Naive B cell (primary cell): ENCODE measurements at regions not wholly inside any gene's neighbourhood (a gene's known extent, or its start where the extent isn't known, plus 50 kb on each side); places are given as distances from the start of the nearest gene placed in this dataset.
"Not testable (repeated sequence)": the region's sequence is repeated elsewhere in the genome, so short reads cannot be mapped to it uniquely, and the experiment has no call there.

Source experiments
- ATAC-seq, 2 donors: fragments of 150-1000 bp; cut with Tn5 transposase; 2 replicates each; pipeline ENCODE4 v1.10.0; 2021; ENCODE audit warnings: low read depth in 2 of 2, mild to moderate bottlenecking in 2 of 2, moderate library complexity in 2 of 2
- DNase-seq: peaks from one replicate; pipeline ENCODE4 v3.0.0; 2022
- H3K27ac Mint-ChIP-seq, 6 donors: one replicate each; pipeline ENCODE4 v1.8.0; 2020 to 2022; ENCODE audit warnings: mild to moderate bottlenecking in 6 of 6, mixed read lengths in 6 of 6, moderate library complexity in 5 of 6, inconsistent platforms in 2 of 6
- H3K27me3 Mint-ChIP-seq, 3 donors: one replicate each; pipeline ENCODE4 v1.8.0; 2021 to 2022; ENCODE audit warnings: mixed read lengths in 3 of 3, mild to moderate bottlenecking in 1 of 3
- H3K36me3 Mint-ChIP-seq, 2 donors: one replicate each; pipeline ENCODE4 v1.8.0; 2020 to 2022; ENCODE audit warnings: mixed read lengths in 2 of 2, inconsistent platforms in 1 of 2, mild to moderate bottlenecking in 1 of 2
- H3K4me1 Mint-ChIP-seq, 3 donors: one replicate each; pipeline ENCODE4 v1.8.0; 2020 to 2022; ENCODE audit warnings: mixed read lengths in 3 of 3, inconsistent platforms in 1 of 3, mild to moderate bottlenecking in 1 of 3, moderate library complexity in 1 of 3
- H3K4me3 Mint-ChIP-seq, 8 donors: one replicate each; pipeline ENCODE4 v1.8.0; 2020 to 2022; ENCODE audit warnings: mild to moderate bottlenecking in 8 of 8, mixed read lengths in 8 of 8, moderate library complexity in 8 of 8, inconsistent platforms in 2 of 8
- H3K9me3 Mint-ChIP-seq, 7 donors: one replicate each; pipeline ENCODE4 v1.8.0; 2020 to 2022; ENCODE audit warnings: mixed read lengths in 7 of 7, mild to moderate bottlenecking in 5 of 7, inconsistent platforms in 2 of 7, moderate library complexity in 1 of 7

- H3K4me3 Mint-ChIP-seq, result no peak overlapping the region
- H3K9me3 Mint-ChIP-seq, result peaks cover 0 to 11% (median 4%) of the 10 kb centered on the region in 7 donors
- no peaks in the 10 kb centered on the region for H3K36me3 Mint-ChIP-seq
- no peaks in the 10 kb centered on the region for H3K27me3 Mint-ChIP-seq
- ATAC-seq (no peak), DNase-seq (no peak)
- H3K27ac Mint-ChIP-seq, result no peak overlapping the region
- no peaks in the 10 kb centered on the region for H3K4me1 Mint-ChIP-seq
Observed at GRCh38 chr5:114123654-114124053, 238.2 kb upstream of the KCNN2 start.

- no peak for ATAC-seq
- peaks cover 12 to 61% (median 22%) of the 10 kb centered on the region in 7 donors for H3K9me3 Mint-ChIP-seq
- no peak overlapping the region for H3K27ac Mint-ChIP-seq
Observed at GRCh38 chr5:114146398-114146797, 215.5 kb upstream of the KCNN2 start.

DNA sequence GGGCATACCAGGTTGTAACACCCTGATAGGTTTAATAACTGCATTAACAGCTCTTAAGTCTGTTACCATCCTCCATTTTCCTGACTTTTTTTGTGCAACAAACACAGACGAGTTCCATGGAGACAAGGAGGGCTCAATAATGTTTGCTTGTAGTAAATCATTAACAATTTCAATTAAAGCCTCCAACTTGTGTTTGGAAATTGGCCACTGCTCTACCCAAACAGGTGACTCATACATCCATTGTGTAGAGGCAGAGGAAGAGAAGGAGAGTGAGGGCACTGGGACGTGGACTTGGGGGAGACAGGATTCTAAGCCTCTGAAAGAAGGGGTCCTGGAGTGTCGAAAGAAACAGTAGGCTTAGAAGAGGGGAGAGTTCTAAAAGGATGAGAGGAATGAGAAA is 213.6 kb upstream of the KCNN2 start:
- H3K27ac Mint-ChIP-seq, result no peak overlapping the region
- no peaks in the 10 kb centered on the region for H3K27me3 Mint-ChIP-seq
- H3K36me3 Mint-ChIP-seq, result peaks cover 0 to 5% of the 10 kb centered on the region in 2 donors
- ATAC-seq, result no peak
- DNase-seq, result no peak
- no peak overlapping the region for H3K4me3 Mint-ChIP-seq
- H3K4me1 Mint-ChIP-seq, result no peaks in the 10 kb centered on the region
- peaks cover 15 to 61% (median 29%) of the 10 kb centered on the region in 7 donors for H3K9me3 Mint-ChIP-seq

More at GRCh38 chr5:114146398-114146797, 215.5 kb upstream of the KCNN2 start:
- no peak for DNase-seq
- no peaks in the 10 kb centered on the region for H3K27me3 Mint-ChIP-seq
- no peak overlapping the region for H3K4me3 Mint-ChIP-seq
- no peaks in the 10 kb centered on the region for H3K4me1 Mint-ChIP-seq
- peaks cover 0 to 5% of the 10 kb centered on the region in 2 donors for H3K36me3 Mint-ChIP-seq

- not testable (repeated sequence) for H3K4me1 Mint-ChIP-seq, H3K27me3 Mint-ChIP-seq, H3K27ac Mint-ChIP-seq, H3K36me3 Mint-ChIP-seq, ATAC-seq, DNase-seq
- Mint-ChIP-seq H3K4me3 (peak overlapping the region in 1 of 8 donors; percentile 48), H3K9me3 (peaks cover 15 to 64% (median 29%) of the 10 kb centered on the region in 7 donors)
Observed at GRCh38 chr5:114148728-114149127, 213.1 kb upstream of the KCNN2 start.

GRCh38 chr5:114152656-114153360 is 209.1 kb upstream of the KCNN2 start:
- Mint-ChIP-seq H3K4me1 (no peaks in the 10 kb centered on the region), H3K9me3 (peaks cover 22 to 67% (median 27%) of the 10 kb centered on the region in 7 donors), H3K27ac (no peak overlapping the region), H3K36me3 (peaks cover 0 to 5% of the 10 kb centered on the region in 2 donors), H3K4me3 (no peak overlapping the region), H3K27me3 (no peaks in the 10 kb centered on the region)
- ATAC-seq (no peak), DNase-seq (no peak)

GRCh38 chr5:114153392-114153791 is 208.5 kb upstream of the KCNN2 start:
- no peaks in the 10 kb centered on the region for H3K27me3 Mint-ChIP-seq
- no peak overlapping the region for H3K27ac Mint-ChIP-seq
- DNase-seq (no peak), ATAC-seq (no peak)
- H3K4me1 Mint-ChIP-seq, result no peaks in the 10 kb centered on the region
- H3K4me3 Mint-ChIP-seq, result no peak overlapping the region
- peaks cover 20 to 62% (median 26%) of the 10 kb centered on the region in 7 donors for H3K9me3 Mint-ChIP-seq
- peaks cover 0 to 5% of the 10 kb centered on the region in 2 donors for H3K36me3 Mint-ChIP-seq

DNA sequence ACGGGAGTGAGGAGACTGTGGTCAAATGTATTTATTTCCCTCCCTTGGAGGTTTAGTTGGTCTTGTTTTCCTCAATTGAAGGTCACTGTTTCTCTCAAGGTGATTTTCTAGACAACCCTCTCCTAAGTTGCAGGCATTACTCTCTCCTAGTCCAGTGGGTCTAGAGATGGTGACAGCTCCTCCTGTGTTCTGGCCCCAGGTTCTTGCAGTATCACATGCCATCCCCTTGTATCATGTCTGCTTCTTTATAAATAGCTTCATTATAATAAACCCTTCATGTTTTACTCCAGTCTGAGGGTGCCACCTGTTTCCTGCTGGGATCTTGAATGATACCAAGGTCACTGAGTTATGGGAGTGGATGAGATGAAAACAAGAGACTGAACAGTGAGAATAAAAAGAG is 208.0 kb upstream of the KCNN2 start:
- Mint-ChIP-seq H3K27ac (no peak overlapping the region), H3K9me3 (peaks cover 16 to 58% (median 23%) of the 10 kb centered on the region in 7 donors)
- no peak for ATAC-seq

GRCh38 chr5:114166081-114166480 is 195.8 kb upstream of the KCNN2 start:
- H3K4me3 Mint-ChIP-seq, result no peak overlapping the region
- no peaks in the 10 kb centered on the region for H3K27me3 Mint-ChIP-seq
- no peak overlapping the region for H3K27ac Mint-ChIP-seq
- ATAC-seq, result no peak
- DNase-seq, result no peak
- peaks cover 2 to 25% (median 7%) of the 10 kb centered on the region in 7 donors for H3K9me3 Mint-ChIP-seq
- H3K4me1 Mint-ChIP-seq, result no peaks in the 10 kb centered on the region
- no peaks in the 10 kb centered on the region for H3K36me3 Mint-ChIP-seq

More for the DNA sequence above, 208.0 kb upstream of the KCNN2 start:
- Mint-ChIP-seq H3K27me3 (no peaks in the 10 kb centered on the region), H3K4me3 (no peak overlapping the region), H3K4me1 (no peaks in the 10 kb centered on the region), H3K36me3 (peaks cover 0 to 5% of the 10 kb centered on the region in 2 donors)
- no peak for DNase-seq

DNA sequence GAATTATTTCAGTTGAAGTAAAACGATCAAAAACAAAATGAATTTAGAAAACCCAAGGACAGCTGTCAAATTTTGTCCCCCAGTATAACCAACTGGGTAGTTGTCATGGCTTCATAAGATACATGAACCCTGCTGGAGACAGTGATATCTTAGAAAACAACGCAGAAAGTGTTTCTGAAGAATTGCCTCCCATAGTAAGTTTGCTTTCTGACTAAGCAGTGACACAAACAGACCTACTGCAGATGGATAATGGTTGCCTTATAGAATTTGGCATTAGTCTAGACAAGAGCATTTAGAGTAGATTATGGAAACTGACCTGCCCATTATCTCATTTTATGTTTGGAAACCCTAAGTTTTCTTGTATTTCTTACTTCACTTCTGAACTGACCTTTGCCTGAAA is 187.7 kb upstream of the KCNN2 start:
- ATAC-seq (no peak), DNase-seq (no peak)
- Mint-ChIP-seq H3K4me1 (no peaks in the 10 kb centered on the region), H3K4me3 (no peak overlapping the region), H3K27ac (no peak overlapping the region), H3K9me3 (peaks cover 4 to 16% (median 9%) of the 10 kb centered on the region in 7 donors), H3K27me3 (no peaks in the 10 kb centered on the region), H3K36me3 (no peaks in the 10 kb centered on the region)

GRCh38 chr5:114174837-114175236 is 187.0 kb upstream of the KCNN2 start:
- Mint-ChIP-seq H3K36me3 (no peaks in the 10 kb centered on the region), H3K4me3 (no peak overlapping the region), H3K27me3 (no peaks in the 10 kb centered on the region), H3K4me1 (no peaks in the 10 kb centered on the region), H3K9me3 (peaks cover 3 to 16% (median 11%) of the 10 kb centered on the region in 7 donors), H3K27ac (no peak overlapping the region)
- ATAC-seq (no peak), DNase-seq (no peak)

- Mint-ChIP-seq H3K4me3 (no peak overlapping the region), H3K36me3 (no peaks in the 10 kb centered on the region), H3K27me3 (no peaks in the 10 kb centered on the region), H3K9me3 (peaks cover 3 to 16% (median 11%) of the 10 kb centered on the region in 7 donors), H3K27ac (no peak overlapping the region), H3K4me1 (no peaks in the 10 kb centered on the region)
- DNase-seq, result no peak
- ATAC-seq, result no peak
Observed at GRCh38 chr5:114176356-114176755, 185.5 kb upstream of the KCNN2 start.

- H3K4me3 Mint-ChIP-seq, result no peak overlapping the region
- H3K27me3 Mint-ChIP-seq, result no peaks in the 10 kb centered on the region
- H3K9me3 Mint-ChIP-seq, result peaks cover 0 to 24% (median 4%) of the 10 kb centered on the region in 7 donors
- no peaks in the 10 kb centered on the region for H3K4me1 Mint-ChIP-seq
- no peak for ATAC-seq
- H3K27ac Mint-ChIP-seq, result no peak overlapping the region
- no peaks in the 10 kb centered on the region for H3K36me3 Mint-ChIP-seq
- no peak for DNase-seq
Observed at GRCh38 chr5:114179134-114179533, 182.7 kb upstream of the KCNN2 start.

DNA sequence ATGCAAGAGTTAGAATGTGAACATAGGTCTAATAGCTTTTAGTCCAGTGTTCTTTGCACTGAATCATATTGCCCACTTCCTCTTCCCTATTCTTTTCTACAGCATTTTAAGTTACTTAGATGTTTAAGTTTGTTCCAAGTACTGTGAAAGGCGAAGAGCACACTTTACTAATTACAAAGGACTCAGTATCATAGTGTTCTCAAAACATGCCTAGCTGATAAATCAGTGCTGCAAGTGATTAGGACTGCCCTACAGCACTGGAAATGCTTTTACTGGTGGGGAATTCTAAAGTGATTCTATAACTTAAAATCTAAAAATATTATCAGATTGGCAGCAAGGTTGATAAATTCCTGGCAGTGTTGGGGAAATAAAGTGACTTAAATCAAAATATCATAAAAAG is 177.9 kb upstream of the KCNN2 start:
- no peaks in the 10 kb centered on the region for H3K36me3 Mint-ChIP-seq

GRCh38 chr5:114185274-114185673 is 176.6 kb upstream of the KCNN2 start:
- no peak for ATAC-seq
- DNase-seq, result no peak

More for the DNA sequence above, 177.9 kb upstream of the KCNN2 start:
- Mint-ChIP-seq H3K27me3 (no peaks in the 10 kb centered on the region), H3K27ac (peak overlapping the region in 1 of 6 donors; percentile 38), H3K4me1 (no peaks in the 10 kb centered on the region), H3K9me3 (peaks cover 2 to 37% (median 4%) of the 10 kb centered on the region in 7 donors), H3K4me3 (no peak overlapping the region)
- DNase-seq (no peak), ATAC-seq (no peak)

More at GRCh38 chr5:114185274-114185673, 176.6 kb upstream of the KCNN2 start:
- Mint-ChIP-seq H3K4me3 (no peak overlapping the region), H3K27ac (no peak overlapping the region), H3K4me1 (no peaks in the 10 kb centered on the region), H3K27me3 (no peaks in the 10 kb centered on the region), H3K36me3 (no peaks in the 10 kb centered on the region), H3K9me3 (peaks cover 0 to 39% (median 4%) of the 10 kb centered on the region in 7 donors)
